Caco-2 (cell line): ENCODE measurements at regions not wholly inside any gene's neighbourhood (a gene's known extent, or its start where the extent isn't known, plus 50 kb on each side); places are given as distances from the start of the nearest gene placed in this dataset.

Source experiments
- BruUV-seq: library from RNA; stranded (reverse); fragments of 400-500 nt; replicated peaks from 2 replicates; lab custom pipeline; 2021; lab: Mats Ljungman, UMichigan
- CTCF ChIA-PET: fragments of 300-600 bp; sonication (Branson Sonifier 250); formaldehyde crosslinking; loops from one replicate; lab custom pipeline; 2022; ENCODE audit warnings: antibody characterized with exemption; lab: Charles Lee
- POLR2A ChIA-PET: fragments of 300-600 bp; sonication (Branson Sonifier 250); formaldehyde crosslinking; loops from one replicate; lab custom pipeline; 2022; ENCODE audit warnings: antibody characterized with exemption; lab: Charles Lee
- DNase-seq, 2 experiments: peaks; one replicate each; pipeline versions ENCODE4 v3.0.0 to v3.0.0-alpha.2; 2020 to 2022
- H3K27me3 ChIP-seq: replicated peaks from 2 replicates; pipeline ENCODE4 v1.6.0; 2011; ENCODE audit warnings: low read length; ENCODE audit not compliant: control insufficient read depth, insufficient read depth
- H3K36me3 ChIP-seq: 2 replicates; pipeline ENCODE4 v1.5.1; 2011; ENCODE audit warnings: low read length; ENCODE audit not compliant: control insufficient read depth, insufficient read depth
- H3K4me1 ChIP-seq: fragments of 250-450 bp; sonication (Bioruptor Pico); 2 replicates; pipeline ENCODE4 v1.5.1; 2020; ENCODE audit warnings: mild to moderate bottlenecking
- H3K4me3 ChIP-seq: 2 replicates; pipeline ENCODE4 v1.5.1; 2011; ENCODE audit warnings: low read depth, mild to moderate bottlenecking, control low read depth, low read length
- H3K9me3 ChIP-seq: fragments of 250-450 bp; sonication (Bioruptor Pico); 2 replicates; pipeline ENCODE4 v1.5.1; 2020; ENCODE audit warnings: mild to moderate bottlenecking, moderate library complexity
- H3K27ac Mint-ChIP-seq: one replicate; pipeline ENCODE4 v1.8.0; 2022; ENCODE audit warnings: mixed read lengths; ENCODE audit not compliant: unreplicated experiment
- H3K27me3 Mint-ChIP-seq: one replicate; pipeline ENCODE4 v1.8.0; 2022; ENCODE audit warnings: mixed read lengths; ENCODE audit not compliant: insufficient read depth, unreplicated experiment
- H3K36me3 Mint-ChIP-seq: one replicate; pipeline ENCODE4 v1.8.0; 2022; ENCODE audit warnings: mild to moderate bottlenecking, mixed read lengths; ENCODE audit not compliant: insufficient read depth, unreplicated experiment
- H3K4me1 Mint-ChIP-seq: one replicate; pipeline ENCODE4 v1.8.0; 2022; ENCODE audit warnings: low read depth, mixed read lengths; ENCODE audit not compliant: unreplicated experiment
- H3K4me3 Mint-ChIP-seq: one replicate; pipeline ENCODE4 v1.8.0; 2022; ENCODE audit warnings: mild to moderate bottlenecking, moderate library complexity, mixed read lengths; ENCODE audit not compliant: unreplicated experiment
- H3K9me3 Mint-ChIP-seq: one replicate; pipeline ENCODE4 v1.8.0; 2022; ENCODE audit warnings: mixed read lengths; ENCODE audit not compliant: unreplicated experiment
- CTCF ChIP-seq, 2 experiments: fragments of 200-600 bp in 1 of 2; IDR thresholded peaks; 1 replicate in 1 of 2; 2 replicates in 1 of 2; pipeline versions ENCODE4 v1.5.1 to v1.8.0; 2011 to 2022; ENCODE audit warnings: antibody characterized with exemption in 1 of 2, control low read depth in 1 of 2, inconsistent platforms in 1 of 2, low read depth in 1 of 2, low read length in 1 of 2, mild to moderate bottlenecking in 1 of 2, moderate library complexity in 1 of 2; ENCODE audit not compliant: insufficient read depth in 1 of 2, severe bottlenecking in 1 of 2, unreplicated experiment in 1 of 2
- intact Hi-C: fragments of 100-400 bp; cut with micrococcal nuclease; formaldehyde crosslinking; loops from one replicate; pipeline ENCODE4 v1.10.0; 2022; ENCODE audit not compliant: unreplicated experiment

- CTCF ChIA-PET: no interaction called here
- POLR2A ChIA-PET: no interaction called here
- Mint-ChIP-seq H3K36me3 (no peaks in the 10 kb centered on the region), H3K27ac (peak overlapping the region; percentile 18), H3K9me3 (no peaks in the 10 kb centered on the region), H3K4me1 (peaks cover 7% of the 10 kb centered on the region), H3K27me3 (no peaks in the 10 kb centered on the region), H3K4me3 (no peak overlapping the region)
- no TSS peak for BruUV-seq
- intact Hi-C loops: no loop called here
- Histone ChIP-seq H3K4me1 (peaks cover 17% of the 10 kb centered on the region), H3K9me3 (no peaks in the 10 kb centered on the region; the same call in 1 of the 2 replicates), H3K27me3 (no peaks in the 10 kb centered on the region), H3K4me3 (no peak overlapping the region), H3K36me3 (no peaks in the 10 kb centered on the region)
- peak in 1 of 2 experiments; percentile 13 for DNase-seq
- TF ChIP-seq CTCF (IDR thresholded peaks at IDR 0.05; ENCODE audit: insufficient read depth in 1 of 2, low read depth in 1 of 2, low read length in 1 of 2, severe bottlenecking in 1 of 2, unreplicated experiment in 1 of 2): no peak
Measured at GRCh38 chr5:28403846-28404245, 1365.5 kb upstream of the CDH9 start.

GRCh38 chr5:28402590-28403301 lies 1364.4 kb upstream of the CDH9 start:
- intact Hi-C loops: no loop called here

GRCh38 chr5:28400076-28400475 lies 1361.7 kb upstream of the CDH9 start:
- H3K9me3 Mint-ChIP-seq: no peaks in the 10 kb centered on the region
- no peak for DNase-seq
- H3K27ac Mint-ChIP-seq: no peak overlapping the region
- CTCF ChIA-PET: no interaction called here
- H3K36me3 Mint-ChIP-seq: no peaks in the 10 kb centered on the region
- no peaks in the 10 kb centered on the region for H3K36me3 ChIP-seq
- no peaks in the 10 kb centered on the region for H3K27me3 Mint-ChIP-seq
- H3K4me3 ChIP-seq: no peak overlapping the region
- no peak for TF ChIP-seq CTCF (IDR thresholded peaks at IDR 0.05; ENCODE audit: insufficient read depth in 1 of 2, low read depth in 1 of 2, low read length in 1 of 2, severe bottlenecking in 1 of 2, unreplicated experiment in 1 of 2)
- intact Hi-C loops: no loop called here
- H3K27me3 ChIP-seq: no peaks in the 10 kb centered on the region
- POLR2A ChIA-PET: no interaction called here
- no peaks in the 10 kb centered on the region for H3K9me3 ChIP-seq
- no TSS peak for BruUV-seq
- no peak overlapping the region for H3K4me3 Mint-ChIP-seq
- peaks cover 29% of the 10 kb centered on the region for H3K4me1 ChIP-seq
- peaks cover 23% of the 10 kb centered on the region for H3K4me1 Mint-ChIP-seq

More at GRCh38 chr5:28402590-28403301, 1364.4 kb upstream of the CDH9 start:
- Mint-ChIP-seq H3K36me3 (no peaks in the 10 kb centered on the region), H3K27me3 (no peaks in the 10 kb centered on the region), H3K4me1 (peaks cover 16% of the 10 kb centered on the region), H3K9me3 (no peaks in the 10 kb centered on the region), H3K4me3 (no peak overlapping the region), H3K27ac (no peak overlapping the region)
- ChIA-PET CTCF (no interaction called here), POLR2A (no interaction called here)
- no TSS peak for BruUV-seq
- Histone ChIP-seq H3K9me3 (no peaks in the 10 kb centered on the region), H3K36me3 (no peaks in the 10 kb centered on the region), H3K27me3 (no peaks in the 10 kb centered on the region), H3K4me3 (no peak overlapping the region), H3K4me1 (peaks cover 23% of the 10 kb centered on the region)
- DNase-seq: no peak
- TF ChIP-seq CTCF (IDR thresholded peaks at IDR 0.05; ENCODE audit: insufficient read depth in 1 of 2, low read depth in 1 of 2, low read length in 1 of 2, severe bottlenecking in 1 of 2, unreplicated experiment in 1 of 2): no peak
